IMR-90 (cell line): ENCODE measurements at regions not wholly inside any gene's neighbourhood (a gene's known extent, or its start where the extent isn't known, plus 50 kb on each side); places are given as distances from the start of the nearest gene placed in this dataset.

Source experiments
- ATAC-seq: fragments of 200-7000 bp; cut with Tn5 transposase; 2 replicates; pipeline ENCODE4 v1.9.1; 2020; ENCODE audit warnings: low read depth, mild to moderate bottlenecking, moderate library complexity
- BruUV-seq: library from RNA; stranded (reverse); fragments of 400-500 nt; replicated peaks from 2 replicates; lab custom pipeline; 2021; lab: Mats Ljungman, UMichigan
- CTCF ChIA-PET: fragments of 300-600 bp; formaldehyde crosslinking; extraction: SDS; loops from one replicate; lab custom pipeline; 2021; ENCODE audit warnings: antibody characterized with exemption; lab: Yijun Ruan, JAX
- POLR2A ChIA-PET: fragments of 300-600 bp; sonication (Branson Sonifier 250); formaldehyde crosslinking; loops from one replicate; lab custom pipeline; 2022; ENCODE audit warnings: antibody characterized with exemption; ENCODE audit not compliant: unreplicated experiment; lab: Charles Lee
- DNase-seq: peaks from one replicate; pipeline ENCODE4 v3.0.0; 2013
- H2AFZ ChIP-seq: replicated peaks from 2 replicates; pipeline ENCODE3; 2013; ENCODE audit warnings: low read length, mild to moderate bottlenecking; ENCODE audit not compliant: poor library complexity
- H2AK5ac ChIP-seq: 2 replicates; pipeline ENCODE4 v1.6.1; 2013; ENCODE audit warnings: low read depth, low read length, inconsistent platforms
- H2AK9ac ChIP-seq: replicated peaks from 2 replicates; pipeline ENCODE3; 2013; ENCODE audit warnings: mild to moderate bottlenecking, low read depth, low read length, moderate library complexity; ENCODE audit not compliant: poor library complexity
- H2BK120ac ChIP-seq: 2 replicates; pipeline ENCODE4 v1.6.1; 2013; ENCODE audit warnings: low read depth, low read length, inconsistent platforms
- H2BK15ac ChIP-seq: 3 replicates; pipeline ENCODE4 v1.6.1; 2013; ENCODE audit warnings: low read depth, low read length, inconsistent platforms
- H2BK20ac ChIP-seq: 2 replicates; pipeline ENCODE4 v1.6.1; 2013; ENCODE audit warnings: low read depth, mild to moderate bottlenecking, inconsistent platforms, low read length, moderate library complexity
- H2BK5ac ChIP-seq: 2 replicates; pipeline ENCODE4 v1.6.1; 2013; ENCODE audit warnings: mild to moderate bottlenecking, low read depth, low read length, inconsistent platforms; ENCODE audit not compliant: poor library complexity, severe bottlenecking
- H3K14ac ChIP-seq: replicated peaks from 2 replicates; pipeline ENCODE4 v1.6.1; 2013; ENCODE audit warnings: low read depth, low read length, inconsistent platforms
- H3K18ac ChIP-seq: 2 replicates; pipeline ENCODE4 v1.6.1; 2013; ENCODE audit warnings: low read depth, low read length, control low read depth
- H3K23ac ChIP-seq: 2 replicates; pipeline ENCODE4 v1.6.1; 2013; ENCODE audit warnings: low read depth, low read length, inconsistent platforms
- H3K27ac ChIP-seq: 2 replicates; pipeline ENCODE4 v1.5.1; 2013; ENCODE audit warnings: mild to moderate bottlenecking, control low read depth, low read length; ENCODE audit not compliant: insufficient read depth
- H3K27me3 ChIP-seq: 2 replicates; pipeline ENCODE4 v1.6.1; 2013; ENCODE audit warnings: low read length; ENCODE audit not compliant: control insufficient read depth, insufficient read depth
- H3K36me3 ChIP-seq: 2 replicates; pipeline ENCODE4 v1.6.1; 2013; ENCODE audit warnings: low read length, mixed read lengths; ENCODE audit not compliant: control insufficient read depth, insufficient read depth
- H3K4ac ChIP-seq: 2 replicates; pipeline ENCODE4 v1.6.1; 2013; ENCODE audit warnings: low read depth, low read length, inconsistent platforms
- H3K4me1 ChIP-seq: 2 replicates; pipeline ENCODE4 v1.6.1; 2013; ENCODE audit warnings: low read length, mixed read lengths; ENCODE audit not compliant: control insufficient read depth, insufficient read depth
- H3K4me2 ChIP-seq: 2 replicates; pipeline ENCODE4 v1.6.1; 2013; ENCODE audit warnings: low read depth, mild to moderate bottlenecking, control low read depth, low read length, moderate library complexity
- H3K4me3 ChIP-seq: 2 replicates; pipeline ENCODE4 v1.5.1; 2013; ENCODE audit warnings: low read depth, mild to moderate bottlenecking, control low read depth, low read length, moderate library complexity; ENCODE audit not compliant: insufficient read depth
- H3K56ac ChIP-seq: 2 replicates; pipeline ENCODE4 v1.6.1; 2013; ENCODE audit warnings: low read length, inconsistent platforms; ENCODE audit not compliant: insufficient read depth; ENCODE audit errors: extremely low read depth
- H3K79me1 ChIP-seq, 2 experiments: 2 replicates each; pipeline ENCODE4 v1.6.1; 2013; ENCODE audit warnings: low read length in 2 of 2, inconsistent platforms in 1 of 2, low read depth in 1 of 2
- H3K9ac ChIP-seq: 2 replicates; pipeline ENCODE4 v1.6.1; 2013; ENCODE audit warnings: low read depth, low read length, control low read depth
- H3K9me1 ChIP-seq: 2 replicates; pipeline ENCODE4 v1.6.1; 2013; ENCODE audit warnings: low read length, inconsistent platforms; ENCODE audit not compliant: insufficient read depth
- H3K9me3 ChIP-seq: 2 replicates; pipeline ENCODE4 v1.6.1; 2013; ENCODE audit warnings: low read length; ENCODE audit not compliant: control insufficient read depth, insufficient read depth
- H4K20me1 ChIP-seq: 2 replicates; pipeline ENCODE4 v1.6.1; 2013; ENCODE audit warnings: low read length, inconsistent platforms; ENCODE audit not compliant: insufficient read depth
- H4K5ac ChIP-seq: 2 replicates; pipeline ENCODE4 v1.6.1; 2013; ENCODE audit warnings: mild to moderate bottlenecking, low read depth, low read length, control low read depth
- H4K8ac ChIP-seq, 2 experiments: 2 replicates each; pipeline ENCODE4 v1.6.1; 2013; ENCODE audit warnings: low read depth in 2 of 2, low read length in 2 of 2, control low read depth in 1 of 2, inconsistent platforms in 1 of 2
- H4K91ac ChIP-seq: 2 replicates; pipeline ENCODE4 v1.6.1; 2013; ENCODE audit warnings: low read depth, low read length, inconsistent platforms; ENCODE audit not compliant: insufficient read depth
- BHLHE40 ChIP-seq: fragments of 150-350 bp; IDR thresholded peaks from 2 replicates; pipeline ENCODE4 v1.6.1; 2016; ENCODE audit warnings: mild to moderate bottlenecking, low read depth, low read length
- CEBPB ChIP-seq: IDR thresholded peaks from 2 replicates; pipeline ENCODE4 v1.6.1; 2012; ENCODE audit warnings: low read depth, low read length, improper control_type of control experiment
- CHD1 ChIP-seq: IDR thresholded peaks from 2 replicates; pipeline ENCODE4 v1.6.1; 2012; ENCODE audit warnings: low read depth, low read length, improper control_type of control experiment
- CTCF ChIP-seq: conservative IDR thresholded peaks from 2 replicates; pipeline ENCODE4 v1.5.1; 2012; ENCODE audit warnings: mild to moderate bottlenecking, low read depth, low read length, improper control_type of control experiment
- FOS ChIP-seq: fragments of 150-350 bp; IDR thresholded peaks from 2 replicates; pipeline ENCODE4 v1.6.1; 2016; ENCODE audit warnings: low read depth, low read length
- MAFK ChIP-seq: IDR thresholded peaks from 2 replicates; pipeline ENCODE4 v1.6.1; 2012; ENCODE audit warnings: low read depth, low read length, improper control_type of control experiment
- MAZ ChIP-seq: IDR thresholded peaks from 2 replicates; pipeline ENCODE4 v1.6.1; 2012; ENCODE audit warnings: low read depth, mild to moderate bottlenecking, low read length, improper control_type of control experiment, moderate library complexity, borderline replicate concordance
- MXI1 ChIP-seq: IDR thresholded peaks from 2 replicates; pipeline ENCODE4 v1.6.1; 2012; ENCODE audit warnings: low read depth, mild to moderate bottlenecking, low read length, moderate library complexity, borderline replicate concordance
- NFE2L2 ChIP-seq: fragments of 150-350 bp; IDR thresholded peaks from 2 replicates; pipeline ENCODE4 v1.6.1; 2016; ENCODE audit warnings: low read depth, mild to moderate bottlenecking, low read length
- POLR2A ChIP-seq: IDR thresholded peaks from 2 replicates; pipeline ENCODE4 v1.6.1; 2012; ENCODE audit warnings: mild to moderate bottlenecking, low read depth, low read length
- RAD21 ChIP-seq: IDR thresholded peaks from 2 replicates; pipeline ENCODE4 v1.6.1; 2012; ENCODE audit warnings: low read length, improper control_type of control experiment
- RCOR1 ChIP-seq: IDR thresholded peaks from 2 replicates; pipeline ENCODE4 v1.6.1; 2012; ENCODE audit warnings: mild to moderate bottlenecking, low read length, improper control_type of control experiment; ENCODE audit not compliant: insufficient replicate concordance
- RFX5 ChIP-seq: IDR thresholded peaks from 2 replicates; pipeline ENCODE4 v1.8.0; 2012; ENCODE audit warnings: low read depth, mild to moderate bottlenecking, low read length, moderate library complexity
- SMC3 ChIP-seq: fragments of 150-350 bp; IDR thresholded peaks from 2 replicates; pipeline ENCODE4 v1.6.1; 2016; ENCODE audit warnings: low read depth, mild to moderate bottlenecking, antibody characterized with exemption, low read length, moderate library complexity
- USF2 ChIP-seq: fragments of 150-350 bp; IDR thresholded peaks from 2 replicates; pipeline ENCODE4 v1.6.1; 2017; ENCODE audit warnings: mild to moderate bottlenecking, antibody characterized with exemption, low read length, low read depth
- WGBS, 2 experiments: methylation state at CpG; one replicate each; pipeline versions ENCODE4 v1.1.5 to v1.1.7; 2013; ENCODE audit warnings: missing lambda C conversion rate in 2 of 2; ENCODE audit not compliant: insufficient read length in 1 of 2; ENCODE audit errors: extremely low coverage in 2 of 2; 5-methylcytosine and 5-hydroxymethylcytosine counted together
- dilution Hi-C: fragments of 300-500 bp; cut with HindIII; formaldehyde crosslinking; loops from one replicate; pipeline ENCODE4 v1.14.3; 2018; ENCODE audit warnings: low sequenced_read_pairs; ENCODE audit not compliant: unreplicated experiment
- in situ Hi-C: fragments of 300-500 bp; cut with MboI; formaldehyde crosslinking; loops from 3 replicates; pipeline ENCODE4 v1.14.3; 2019; ENCODE audit warnings: low sequenced_read_pairs, inconsistent platforms, mixed read lengths
- intact Hi-C: fragments of 100-400 bp; cut with micrococcal nuclease; formaldehyde crosslinking; loops from 2 replicates; pipeline ENCODE4 v1.10.0; 2022
- TF ChIP-seq, protein P1 (sequence below): fragments of 150-350 bp; IDR thresholded peaks from 2 replicates; pipeline ENCODE4 v1.6.1; 2016; ENCODE audit warnings: low read depth, mild to moderate bottlenecking, low read length, moderate library complexity, borderline replicate concordance

DNA sequence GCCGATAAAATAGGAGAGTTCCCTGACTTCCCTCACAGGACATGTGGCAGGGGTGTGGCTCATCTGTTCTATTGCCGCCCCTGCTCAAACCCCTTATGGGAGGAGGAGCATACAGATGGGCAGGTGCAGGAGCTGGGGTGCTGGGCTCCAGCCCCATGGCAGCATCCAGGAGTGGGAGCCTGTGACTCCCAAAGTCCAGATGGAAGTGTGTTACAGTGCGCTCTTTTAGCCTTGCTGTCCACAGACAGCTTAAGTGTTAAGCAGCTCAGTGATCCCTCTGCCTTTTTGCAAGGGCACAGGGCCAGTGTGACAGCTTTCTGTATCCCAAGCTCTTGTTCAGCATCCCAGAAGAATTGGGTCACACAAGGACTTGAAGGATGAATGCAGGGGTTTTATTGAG lies 212.3 kb upstream of the MYLIP start:
- H3K4me2 ChIP-seq = no peak overlapping the region
- no peak overlapping the region for H3K56ac ChIP-seq
- H3K4me3 ChIP-seq = no peak overlapping the region
- DNase-seq = no peak
- H3K9me3 ChIP-seq = no peaks in the 10 kb centered on the region
- intact Hi-C loops (no loop called here), in situ Hi-C loops (no loop called here), dilution Hi-C loops (no loop called here)
- ChIA-PET POLR2A (interaction anchor here (0.6 kb wide), 1 partner anchor 139 kb away, joined by 3 read pairs; no protein-coding TSS in a partner anchor), CTCF (no interaction called here)
- H3K14ac ChIP-seq = no peak overlapping the region
- WGBS, 2 experiments = 88% methylated on average over 1 of the region's 3 CpGs; no CpG with 5 or more reads in 1 of the 2 experiments
- H3K79me1 ChIP-seq = no peaks in the 10 kb centered on the region
- H2AK5ac ChIP-seq = no peak overlapping the region
- no peak overlapping the region for H3K23ac ChIP-seq
- no peak overlapping the region for H4K5ac ChIP-seq
- no peak overlapping the region for H2BK20ac ChIP-seq
- H3K9me1 ChIP-seq = no peaks in the 10 kb centered on the region
- H2AFZ ChIP-seq = no peak overlapping the region
- no peaks in the 10 kb centered on the region for H3K4me1 ChIP-seq
- H4K20me1 ChIP-seq = no peaks in the 10 kb centered on the region
- no peak overlapping the region for H2AK9ac ChIP-seq
- H3K4ac ChIP-seq = no peak overlapping the region
- H3K9ac ChIP-seq = no peak overlapping the region
- H3K27ac ChIP-seq = no peak overlapping the region
- BruUV-seq = no TSS peak
- no peak for ATAC-seq
- no peak overlapping the region for H2BK5ac ChIP-seq
- no peak overlapping the region for H2BK15ac ChIP-seq
- peaks cover 4% of the 10 kb centered on the region for H3K27me3 ChIP-seq
- TF ChIP-seq BHLHE40 (no peak), CTCF (no peak), RFX5 (no peak), MXI1 (no peak), FOS (no peak), MAFK (no peak), USF2 (no peak), CHD1 (no peak), MAZ (no peak), POLR2A (no peak), RAD21 (no peak), RCOR1 (no peak), NFE2L2 (no peak), CEBPB (no peak), SMC3 (no peak)
- TF ChIP-seq, protein P1, sequence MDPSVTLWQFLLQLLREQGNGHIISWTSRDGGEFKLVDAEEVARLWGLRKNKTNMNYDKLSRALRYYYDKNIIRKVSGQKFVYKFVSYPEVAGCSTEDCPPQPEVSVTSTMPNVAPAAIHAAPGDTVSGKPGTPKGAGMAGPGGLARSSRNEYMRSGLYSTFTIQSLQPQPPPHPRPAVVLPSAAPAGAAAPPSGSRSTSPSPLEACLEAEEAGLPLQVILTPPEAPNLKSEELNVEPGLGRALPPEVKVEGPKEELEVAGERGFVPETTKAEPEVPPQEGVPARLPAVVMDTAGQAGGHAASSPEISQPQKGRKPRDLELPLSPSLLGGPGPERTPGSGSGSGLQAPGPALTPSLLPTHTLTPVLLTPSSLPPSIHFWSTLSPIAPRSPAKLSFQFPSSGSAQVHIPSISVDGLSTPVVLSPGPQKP = no peak
- H3K36me3 ChIP-seq = no peaks in the 10 kb centered on the region
- H3K18ac ChIP-seq = no peak overlapping the region
- H4K91ac ChIP-seq = no peak overlapping the region
- no peak overlapping the region for H4K8ac ChIP-seq
- no peak overlapping the region for H2BK120ac ChIP-seq
